ENCODE measurements at regions not wholly inside any gene's neighbourhood (a gene's known extent, or its start where the extent isn't known, plus 50 kb on each side); places are given as distances from the start of the nearest gene placed in this dataset.
A peak's percentile ranks its signal among the peaks of the same experiment; 100 is the strongest.

- no peaks in the 10 kb centered on the region for H3K9me3 Mint-ChIP-seq
- no peak for DNase-seq
- peaks cover 7% of the 10 kb centered on the region for H3K27me3 Mint-ChIP-seq
- H3K4me3 Mint-ChIP-seq: no peak overlapping the region
- H3K27ac Mint-ChIP-seq: no peak overlapping the region
- H3K36me3 Mint-ChIP-seq (ENCODE audit: low read depth): no peaks in the 10 kb centered on the region
- peaks cover 5% of the 10 kb centered on the region for H3K4me1 Mint-ChIP-seq (ENCODE audit: low read depth)
These were observed 240.6 kb upstream of the ADAMTSL1 start for GRCh38 chr9:18233311-18233710.

GRCh38 chr9:18233776-18234445 lies 240.0 kb upstream of the ADAMTSL1 start:
- no peaks in the 10 kb centered on the region for H3K36me3 Mint-ChIP-seq (ENCODE audit: low read depth)
- no peak overlapping the region for H3K27ac Mint-ChIP-seq
- no peak for DNase-seq
- no peaks in the 10 kb centered on the region for H3K9me3 Mint-ChIP-seq
- H3K27me3 Mint-ChIP-seq: peaks cover 9% of the 10 kb centered on the region
- no peak overlapping the region for H3K4me3 Mint-ChIP-seq
- H3K4me1 Mint-ChIP-seq (ENCODE audit: low read depth): peaks cover 5% of the 10 kb centered on the region

GRCh38 chr9:18235181-18235908 lies 238.6 kb upstream of the ADAMTSL1 start:
- no peaks in the 10 kb centered on the region for H3K9me3 Mint-ChIP-seq
- H3K36me3 Mint-ChIP-seq (ENCODE audit: low read depth): no peaks in the 10 kb centered on the region
- peaks cover 5% of the 10 kb centered on the region for H3K4me1 Mint-ChIP-seq (ENCODE audit: low read depth)
- peaks cover 9% of the 10 kb centered on the region for H3K27me3 Mint-ChIP-seq
- DNase-seq: no peak
- no peak overlapping the region for H3K27ac Mint-ChIP-seq
- no peak overlapping the region for H3K4me3 Mint-ChIP-seq

GRCh38 chr9:18236336-18236735 lies 237.6 kb upstream of the ADAMTSL1 start:
- no peak overlapping the region for H3K27ac Mint-ChIP-seq
- no peaks in the 10 kb centered on the region for H3K9me3 Mint-ChIP-seq
- no peaks in the 10 kb centered on the region for H3K36me3 Mint-ChIP-seq (ENCODE audit: low read depth)
- DNase-seq: no peak
- no peak overlapping the region for H3K4me3 Mint-ChIP-seq
- peaks cover 5% of the 10 kb centered on the region for H3K4me1 Mint-ChIP-seq (ENCODE audit: low read depth)
- peaks cover 9% of the 10 kb centered on the region for H3K27me3 Mint-ChIP-seq

GRCh38 chr9:18237776-18238175 lies 236.2 kb upstream of the ADAMTSL1 start:
- no peak for DNase-seq
- Mint-ChIP-seq H3K27me3 (peaks cover 9% of the 10 kb centered on the region), H3K36me3 (ENCODE audit: low read depth) (no peaks in the 10 kb centered on the region), H3K4me3 (no peak overlapping the region), H3K27ac (no peak overlapping the region), H3K9me3 (no peaks in the 10 kb centered on the region), H3K4me1 (ENCODE audit: low read depth) (peaks cover 5% of the 10 kb centered on the region)

- Mint-ChIP-seq H3K27me3 (peaks cover 11% of the 10 kb centered on the region), H3K4me1 (ENCODE audit: low read depth) (peaks cover 5% of the 10 kb centered on the region), H3K36me3 (ENCODE audit: low read depth) (no peaks in the 10 kb centered on the region), H3K27ac (no peak overlapping the region), H3K4me3 (no peak overlapping the region), H3K9me3 (peaks cover 1% of the 10 kb centered on the region)
- no peak for DNase-seq
These were observed 235.7 kb upstream of the ADAMTSL1 start for GRCh38 chr9:18238254-18238653.

- no peak for DNase-seq
- Mint-ChIP-seq H3K27me3 (peaks cover 11% of the 10 kb centered on the region), H3K9me3 (peaks cover 6% of the 10 kb centered on the region), H3K4me3 (no peak overlapping the region), H3K4me1 (ENCODE audit: low read depth) (peaks cover 5% of the 10 kb centered on the region), H3K36me3 (ENCODE audit: low read depth) (no peaks in the 10 kb centered on the region), H3K27ac (no peak overlapping the region)
These were observed 235.1 kb upstream of the ADAMTSL1 start for GRCh38 chr9:18238752-18239447.

GRCh38 chr9:18240213-18240612 lies 233.7 kb upstream of the ADAMTSL1 start:
- Mint-ChIP-seq H3K27me3 (peaks cover 16% of the 10 kb centered on the region), H3K4me3 (no peak overlapping the region), H3K36me3 (ENCODE audit: low read depth) (no peaks in the 10 kb centered on the region), H3K9me3 (peaks cover 6% of the 10 kb centered on the region), H3K27ac (no peak overlapping the region), H3K4me1 (ENCODE audit: low read depth) (peaks cover 3% of the 10 kb centered on the region)
- no peak for DNase-seq

GRCh38 chr9:18245911-18246310 lies 228.0 kb upstream of the ADAMTSL1 start:
- no peak overlapping the region for H3K27ac Mint-ChIP-seq
- no peak overlapping the region for H3K4me3 Mint-ChIP-seq
- peaks cover 6% of the 10 kb centered on the region for H3K9me3 Mint-ChIP-seq
- H3K27me3 Mint-ChIP-seq: peaks cover 13% of the 10 kb centered on the region
- DNase-seq: no peak
- H3K36me3 Mint-ChIP-seq (ENCODE audit: low read depth): no peaks in the 10 kb centered on the region
- H3K4me1 Mint-ChIP-seq (ENCODE audit: low read depth): no peaks in the 10 kb centered on the region

GRCh38 chr9:18250053-18250452 lies 223.9 kb upstream of the ADAMTSL1 start:
- DNase-seq: no peak
- no peaks in the 10 kb centered on the region for H3K4me1 Mint-ChIP-seq (ENCODE audit: low read depth)
- no peak overlapping the region for H3K4me3 Mint-ChIP-seq

GRCh38 chr9:18253950-18254349 lies 220.0 kb upstream of the ADAMTSL1 start:
- Mint-ChIP-seq H3K27ac (no peak overlapping the region), H3K4me3 (no peak overlapping the region), H3K9me3 (no peaks in the 10 kb centered on the region), H3K27me3 (peaks cover 7% of the 10 kb centered on the region), H3K36me3 (ENCODE audit: low read depth) (no peaks in the 10 kb centered on the region), H3K4me1 (ENCODE audit: low read depth) (peaks cover 1% of the 10 kb centered on the region)
- DNase-seq: no peak

More at GRCh38 chr9:18250053-18250452, 223.9 kb upstream of the ADAMTSL1 start:
- Mint-ChIP-seq H3K36me3 (ENCODE audit: low read depth) (no peaks in the 10 kb centered on the region), H3K9me3 (no peaks in the 10 kb centered on the region), H3K27ac (no peak overlapping the region), H3K27me3 (peaks cover 2% of the 10 kb centered on the region)

- H3K4me3 Mint-ChIP-seq: no peak overlapping the region
These were observed 218.8 kb upstream of the ADAMTSL1 start for GRCh38 chr9:18255158-18255629.

GRCh38 chr9:18255747-18256146 lies 218.2 kb upstream of the ADAMTSL1 start:
- H3K27me3 Mint-ChIP-seq: peaks cover 7% of the 10 kb centered on the region
- H3K4me3 Mint-ChIP-seq: no peak overlapping the region
- H3K4me1 Mint-ChIP-seq (ENCODE audit: low read depth): peaks cover 1% of the 10 kb centered on the region
- no peak for DNase-seq
- no peaks in the 10 kb centered on the region for H3K36me3 Mint-ChIP-seq (ENCODE audit: low read depth)
- H3K27ac Mint-ChIP-seq: no peak overlapping the region
- H3K9me3 Mint-ChIP-seq: no peaks in the 10 kb centered on the region

More at GRCh38 chr9:18255158-18255629, 218.8 kb upstream of the ADAMTSL1 start:
- Mint-ChIP-seq H3K36me3 (ENCODE audit: low read depth) (no peaks in the 10 kb centered on the region), H3K27ac (no peak overlapping the region), H3K4me1 (ENCODE audit: low read depth) (peaks cover 1% of the 10 kb centered on the region), H3K27me3 (peaks cover 7% of the 10 kb centered on the region), H3K9me3 (no peaks in the 10 kb centered on the region)
- peak; percentile 72 for DNase-seq

GRCh38 chr9:18256568-18256967 lies 217.4 kb upstream of the ADAMTSL1 start:
- DNase-seq: no peak
- no peaks in the 10 kb centered on the region for H3K36me3 Mint-ChIP-seq (ENCODE audit: low read depth)
- H3K9me3 Mint-ChIP-seq: no peaks in the 10 kb centered on the region
- H3K4me1 Mint-ChIP-seq (ENCODE audit: low read depth): peaks cover 1% of the 10 kb centered on the region
- peaks cover 7% of the 10 kb centered on the region for H3K27me3 Mint-ChIP-seq
- H3K4me3 Mint-ChIP-seq: no peak overlapping the region
- no peak overlapping the region for H3K27ac Mint-ChIP-seq

- DNase-seq: no peak
- peaks cover 12% of the 10 kb centered on the region for H3K27me3 Mint-ChIP-seq
- H3K4me3 Mint-ChIP-seq: no peak overlapping the region
- no peaks in the 10 kb centered on the region for H3K36me3 Mint-ChIP-seq (ENCODE audit: low read depth)
- no peak overlapping the region for H3K27ac Mint-ChIP-seq
- peaks cover 1% of the 10 kb centered on the region for H3K4me1 Mint-ChIP-seq (ENCODE audit: low read depth)
- H3K9me3 Mint-ChIP-seq: no peaks in the 10 kb centered on the region
These were observed 213.4 kb upstream of the ADAMTSL1 start for GRCh38 chr9:18260521-18260920.

Data from activated T-cell treated with anti-CD3 and anti-CD28 coated beads, Interleukin-2, amount 50 U/mL, for 24 hours (primary cell).